ENCODE measurements at regions not wholly inside any gene's neighbourhood (a gene's known extent, or its start where the extent isn't known, plus 50 kb on each side); places are given as distances from the start of the nearest gene placed in this dataset.

- CTCF ChIA-PET: no interaction called here
- Mint-ChIP-seq H3K36me3 (no peaks in the 10 kb centered on the region), H3K4me3 (no peak overlapping the region), H3K9me3 (ENCODE audit: low read depth) (no peaks in the 10 kb centered on the region), H3K27me3 (no peaks in the 10 kb centered on the region), H3K4me1 (no peaks in the 10 kb centered on the region), H3K27ac (no peak overlapping the region)
- no peak for DNase-seq
- no peak for ATAC-seq
Measured at GRCh38 chr5:8012131-8012977, 143.4 kb downstream of the MTRR start.

GRCh38 chr5:8013948-8014710, 145.2 kb downstream of the MTRR start:
- H3K27me3 Mint-ChIP-seq: no peaks in the 10 kb centered on the region
- CTCF ChIA-PET: no interaction called here
- no peak for DNase-seq
- H3K4me1 Mint-ChIP-seq: no peaks in the 10 kb centered on the region
- H3K4me3 Mint-ChIP-seq: no peak overlapping the region
- H3K36me3 Mint-ChIP-seq: no peaks in the 10 kb centered on the region
- no peaks in the 10 kb centered on the region for H3K9me3 Mint-ChIP-seq (ENCODE audit: low read depth)
- no peak for ATAC-seq
- H3K27ac Mint-ChIP-seq: no peak overlapping the region

GRCh38 chr5:8019719-8020218, 150.8 kb downstream of the MTRR start:
- Mint-ChIP-seq H3K36me3 (no peaks in the 10 kb centered on the region), H3K9me3 (ENCODE audit: low read depth) (no peaks in the 10 kb centered on the region), H3K27me3 (no peaks in the 10 kb centered on the region), H3K27ac (no peak overlapping the region), H3K4me3 (no peak overlapping the region), H3K4me1 (no peaks in the 10 kb centered on the region)
- DNase-seq: no peak
- CTCF ChIA-PET: no interaction called here
- ATAC-seq: no peak

- H3K36me3 Mint-ChIP-seq: no peaks in the 10 kb centered on the region
- no peak overlapping the region for H3K27ac Mint-ChIP-seq
- ATAC-seq (no peak), DNase-seq (no peak)
- CTCF ChIA-PET: no interaction called here
- H3K4me3 Mint-ChIP-seq: no peak overlapping the region
- H3K4me1 Mint-ChIP-seq: no peaks in the 10 kb centered on the region
- H3K9me3 Mint-ChIP-seq (ENCODE audit: low read depth): no peaks in the 10 kb centered on the region
- H3K27me3 Mint-ChIP-seq: no peaks in the 10 kb centered on the region
Measured at GRCh38 chr5:8020861-8021514, 152.0 kb downstream of the MTRR start.

- CTCF ChIA-PET: no interaction called here
- no peak for DNase-seq
- H3K27me3 Mint-ChIP-seq: no peaks in the 10 kb centered on the region
- H3K27ac Mint-ChIP-seq: no peak overlapping the region
- no peak for ATAC-seq
- no peak overlapping the region for H3K4me3 Mint-ChIP-seq
- H3K36me3 Mint-ChIP-seq: no peaks in the 10 kb centered on the region
- H3K4me1 Mint-ChIP-seq: no peaks in the 10 kb centered on the region
- peaks cover 3% of the 10 kb centered on the region for H3K9me3 Mint-ChIP-seq (ENCODE audit: low read depth)
Measured at GRCh38 chr5:8028243-8028642, 159.3 kb downstream of the MTRR start.

GRCh38 chr5:8033261-8033660, 164.3 kb downstream of the MTRR start:
- no peaks in the 10 kb centered on the region for H3K27me3 Mint-ChIP-seq
- no peaks in the 10 kb centered on the region for H3K9me3 Mint-ChIP-seq (ENCODE audit: low read depth)
- H3K4me1 Mint-ChIP-seq: no peaks in the 10 kb centered on the region
- no peak overlapping the region for H3K4me3 Mint-ChIP-seq
- no peak for DNase-seq
- H3K27ac Mint-ChIP-seq: no peak overlapping the region
- no peaks in the 10 kb centered on the region for H3K36me3 Mint-ChIP-seq
- CTCF ChIA-PET: no interaction called here
- no peak for ATAC-seq

- H3K4me1 Mint-ChIP-seq: no peaks in the 10 kb centered on the region
- DNase-seq: no peak
- H3K9me3 Mint-ChIP-seq (ENCODE audit: low read depth): peaks cover 2% of the 10 kb centered on the region
- H3K27ac Mint-ChIP-seq: no peak overlapping the region
- H3K36me3 Mint-ChIP-seq: no peaks in the 10 kb centered on the region
- ATAC-seq: no peak
- CTCF ChIA-PET: no interaction called here
- no peak overlapping the region for H3K4me3 Mint-ChIP-seq
- H3K27me3 Mint-ChIP-seq: no peaks in the 10 kb centered on the region
Measured at GRCh38 chr5:8034852-8035251, 165.9 kb downstream of the MTRR start.

GRCh38 chr5:8048920-8049319, 180.0 kb downstream of the MTRR start:
- CTCF ChIA-PET: interaction anchor here (1.1 kb wide), 1 partner anchor 12 kb away, joined by 4 read pairs; no protein-coding TSS in a partner anchor
- H3K9me3 Mint-ChIP-seq (ENCODE audit: low read depth): peaks cover 3% of the 10 kb centered on the region
- no peaks in the 10 kb centered on the region for H3K4me1 Mint-ChIP-seq
- no peaks in the 10 kb centered on the region for H3K27me3 Mint-ChIP-seq
- no peak for DNase-seq
- H3K4me3 Mint-ChIP-seq: no peak overlapping the region
- no peaks in the 10 kb centered on the region for H3K36me3 Mint-ChIP-seq
- ATAC-seq: no peak
- no peak overlapping the region for H3K27ac Mint-ChIP-seq

- no peak for DNase-seq
- H3K36me3 Mint-ChIP-seq: no peaks in the 10 kb centered on the region
- peaks cover 3% of the 10 kb centered on the region for H3K9me3 Mint-ChIP-seq (ENCODE audit: low read depth)
- H3K4me1 Mint-ChIP-seq: no peaks in the 10 kb centered on the region
- CTCF ChIA-PET: no interaction called here
- no peak overlapping the region for H3K4me3 Mint-ChIP-seq
- no peak overlapping the region for H3K27ac Mint-ChIP-seq
- ATAC-seq: no peak
- H3K27me3 Mint-ChIP-seq: no peaks in the 10 kb centered on the region
Measured at GRCh38 chr5:8050616-8051175, 181.7 kb downstream of the MTRR start.

- CTCF ChIA-PET: no interaction called here
- no peak for DNase-seq
- H3K36me3 Mint-ChIP-seq: no peaks in the 10 kb centered on the region
- peaks cover 3% of the 10 kb centered on the region for H3K9me3 Mint-ChIP-seq (ENCODE audit: low read depth)
- no peak overlapping the region for H3K27ac Mint-ChIP-seq
- no peaks in the 10 kb centered on the region for H3K4me1 Mint-ChIP-seq
- ATAC-seq: no peak
- H3K4me3 Mint-ChIP-seq: no peak overlapping the region
- no peaks in the 10 kb centered on the region for H3K27me3 Mint-ChIP-seq
Measured at GRCh38 chr5:8053270-8053669, 184.3 kb downstream of the MTRR start.

GRCh38 chr5:8057769-8058168, 188.8 kb downstream of the MTRR start:
- no peak overlapping the region for H3K4me3 Mint-ChIP-seq
- H3K4me1 Mint-ChIP-seq: no peaks in the 10 kb centered on the region
- ATAC-seq: no peak
- H3K9me3 Mint-ChIP-seq (ENCODE audit: low read depth): no peaks in the 10 kb centered on the region
- H3K36me3 Mint-ChIP-seq: no peaks in the 10 kb centered on the region
- CTCF ChIA-PET: no interaction called here
- no peaks in the 10 kb centered on the region for H3K27me3 Mint-ChIP-seq
- DNase-seq: no peak
- no peak overlapping the region for H3K27ac Mint-ChIP-seq

- Mint-ChIP-seq H3K9me3 (ENCODE audit: low read depth) (no peaks in the 10 kb centered on the region), H3K27me3 (no peaks in the 10 kb centered on the region), H3K4me1 (no peaks in the 10 kb centered on the region), H3K36me3 (no peaks in the 10 kb centered on the region), H3K4me3 (no peak overlapping the region), H3K27ac (no peak overlapping the region)
- CTCF ChIA-PET: no interaction called here
- ATAC-seq: no peak
- no peak for DNase-seq
Measured at GRCh38 chr5:8058616-8059190, 189.8 kb downstream of the MTRR start.

GRCh38 chr5:8059337-8059736, 190.4 kb downstream of the MTRR start:
- DNase-seq: no peak
- H3K4me3 Mint-ChIP-seq: no peak overlapping the region
- H3K9me3 Mint-ChIP-seq (ENCODE audit: low read depth): no peaks in the 10 kb centered on the region
- ATAC-seq: no peak
- CTCF ChIA-PET: no interaction called here
- H3K27ac Mint-ChIP-seq: no peak overlapping the region
- H3K4me1 Mint-ChIP-seq: no peaks in the 10 kb centered on the region
- no peaks in the 10 kb centered on the region for H3K27me3 Mint-ChIP-seq
- no peaks in the 10 kb centered on the region for H3K36me3 Mint-ChIP-seq

Measured in activated CD8-positive, alpha-beta memory T cell treated with anti-CD3 and anti-CD28 coated beads, Interleukin-2, amount 10 ng/mL, durations not matched to agents 7 days and 5 days (primary cell).